IMR-90 (cell line): ENCODE measurements at regions not wholly inside any gene's neighbourhood (a gene's known extent, or its start where the extent isn't known, plus 50 kb on each side); places are given as distances from the start of the nearest gene placed in this dataset.

Source experiments
- ATAC-seq: fragments of 200-7000 bp; cut with Tn5 transposase; 2 replicates; pipeline ENCODE4 v1.9.1; 2020; ENCODE audit warnings: low read depth, mild to moderate bottlenecking, moderate library complexity
- BruUV-seq: library from RNA; stranded (reverse); fragments of 400-500 nt; replicated peaks from 2 replicates; lab custom pipeline; 2021; lab: Mats Ljungman, UMichigan
- CTCF ChIA-PET: fragments of 300-600 bp; formaldehyde crosslinking; extraction: SDS; loops from one replicate; lab custom pipeline; 2021; ENCODE audit warnings: antibody characterized with exemption; lab: Yijun Ruan, JAX
- POLR2A ChIA-PET: fragments of 300-600 bp; sonication (Branson Sonifier 250); formaldehyde crosslinking; loops from one replicate; lab custom pipeline; 2022; ENCODE audit warnings: antibody characterized with exemption; ENCODE audit not compliant: unreplicated experiment; lab: Charles Lee
- DNase-seq: peaks from one replicate; pipeline ENCODE4 v3.0.0; 2013
- H2AFZ ChIP-seq: replicated peaks from 2 replicates; pipeline ENCODE3; 2013; ENCODE audit warnings: low read length, mild to moderate bottlenecking; ENCODE audit not compliant: poor library complexity
- H2AK5ac ChIP-seq: 2 replicates; pipeline ENCODE4 v1.6.1; 2013; ENCODE audit warnings: low read depth, low read length, inconsistent platforms
- H2AK9ac ChIP-seq: replicated peaks from 2 replicates; pipeline ENCODE3; 2013; ENCODE audit warnings: mild to moderate bottlenecking, low read depth, low read length, moderate library complexity; ENCODE audit not compliant: poor library complexity
- H2BK120ac ChIP-seq: 2 replicates; pipeline ENCODE4 v1.6.1; 2013; ENCODE audit warnings: low read depth, low read length, inconsistent platforms
- H2BK15ac ChIP-seq: 3 replicates; pipeline ENCODE4 v1.6.1; 2013; ENCODE audit warnings: low read depth, low read length, inconsistent platforms
- H2BK20ac ChIP-seq: 2 replicates; pipeline ENCODE4 v1.6.1; 2013; ENCODE audit warnings: low read depth, mild to moderate bottlenecking, inconsistent platforms, low read length, moderate library complexity
- H2BK5ac ChIP-seq: 2 replicates; pipeline ENCODE4 v1.6.1; 2013; ENCODE audit warnings: mild to moderate bottlenecking, low read depth, low read length, inconsistent platforms; ENCODE audit not compliant: poor library complexity, severe bottlenecking
- H3K14ac ChIP-seq: replicated peaks from 2 replicates; pipeline ENCODE4 v1.6.1; 2013; ENCODE audit warnings: low read depth, low read length, inconsistent platforms
- H3K18ac ChIP-seq: 2 replicates; pipeline ENCODE4 v1.6.1; 2013; ENCODE audit warnings: low read depth, low read length, control low read depth
- H3K23ac ChIP-seq: 2 replicates; pipeline ENCODE4 v1.6.1; 2013; ENCODE audit warnings: low read depth, low read length, inconsistent platforms
- H3K27ac ChIP-seq: 2 replicates; pipeline ENCODE4 v1.5.1; 2013; ENCODE audit warnings: mild to moderate bottlenecking, control low read depth, low read length; ENCODE audit not compliant: insufficient read depth
- H3K27me3 ChIP-seq: 2 replicates; pipeline ENCODE4 v1.6.1; 2013; ENCODE audit warnings: low read length; ENCODE audit not compliant: control insufficient read depth, insufficient read depth
- H3K36me3 ChIP-seq: 2 replicates; pipeline ENCODE4 v1.6.1; 2013; ENCODE audit warnings: low read length, mixed read lengths; ENCODE audit not compliant: control insufficient read depth, insufficient read depth
- H3K4ac ChIP-seq: 2 replicates; pipeline ENCODE4 v1.6.1; 2013; ENCODE audit warnings: low read depth, low read length, inconsistent platforms
- H3K4me1 ChIP-seq: 2 replicates; pipeline ENCODE4 v1.6.1; 2013; ENCODE audit warnings: low read length, mixed read lengths; ENCODE audit not compliant: control insufficient read depth, insufficient read depth
- H3K4me2 ChIP-seq: 2 replicates; pipeline ENCODE4 v1.6.1; 2013; ENCODE audit warnings: low read depth, mild to moderate bottlenecking, control low read depth, low read length, moderate library complexity
- H3K4me3 ChIP-seq: 2 replicates; pipeline ENCODE4 v1.5.1; 2013; ENCODE audit warnings: low read depth, mild to moderate bottlenecking, control low read depth, low read length, moderate library complexity; ENCODE audit not compliant: insufficient read depth
- H3K56ac ChIP-seq: 2 replicates; pipeline ENCODE4 v1.6.1; 2013; ENCODE audit warnings: low read length, inconsistent platforms; ENCODE audit not compliant: insufficient read depth; ENCODE audit errors: extremely low read depth
- H3K79me1 ChIP-seq, 2 experiments: 2 replicates each; pipeline ENCODE4 v1.6.1; 2013; ENCODE audit warnings: low read length in 2 of 2, inconsistent platforms in 1 of 2, low read depth in 1 of 2
- H3K9ac ChIP-seq: 2 replicates; pipeline ENCODE4 v1.6.1; 2013; ENCODE audit warnings: low read depth, low read length, control low read depth
- H3K9me1 ChIP-seq: 2 replicates; pipeline ENCODE4 v1.6.1; 2013; ENCODE audit warnings: low read length, inconsistent platforms; ENCODE audit not compliant: insufficient read depth
- H3K9me3 ChIP-seq: 2 replicates; pipeline ENCODE4 v1.6.1; 2013; ENCODE audit warnings: low read length; ENCODE audit not compliant: control insufficient read depth, insufficient read depth
- H4K20me1 ChIP-seq: 2 replicates; pipeline ENCODE4 v1.6.1; 2013; ENCODE audit warnings: low read length, inconsistent platforms; ENCODE audit not compliant: insufficient read depth
- H4K5ac ChIP-seq: 2 replicates; pipeline ENCODE4 v1.6.1; 2013; ENCODE audit warnings: mild to moderate bottlenecking, low read depth, low read length, control low read depth
- H4K8ac ChIP-seq, 2 experiments: 2 replicates each; pipeline ENCODE4 v1.6.1; 2013; ENCODE audit warnings: low read depth in 2 of 2, low read length in 2 of 2, control low read depth in 1 of 2, inconsistent platforms in 1 of 2
- H4K91ac ChIP-seq: 2 replicates; pipeline ENCODE4 v1.6.1; 2013; ENCODE audit warnings: low read depth, low read length, inconsistent platforms; ENCODE audit not compliant: insufficient read depth
- BHLHE40 ChIP-seq: fragments of 150-350 bp; IDR thresholded peaks from 2 replicates; pipeline ENCODE4 v1.6.1; 2016; ENCODE audit warnings: mild to moderate bottlenecking, low read depth, low read length
- CEBPB ChIP-seq: IDR thresholded peaks from 2 replicates; pipeline ENCODE4 v1.6.1; 2012; ENCODE audit warnings: low read depth, low read length, improper control_type of control experiment
- CHD1 ChIP-seq: IDR thresholded peaks from 2 replicates; pipeline ENCODE4 v1.6.1; 2012; ENCODE audit warnings: low read depth, low read length, improper control_type of control experiment
- CTCF ChIP-seq: conservative IDR thresholded peaks from 2 replicates; pipeline ENCODE4 v1.5.1; 2012; ENCODE audit warnings: mild to moderate bottlenecking, low read depth, low read length, improper control_type of control experiment
- FOS ChIP-seq: fragments of 150-350 bp; IDR thresholded peaks from 2 replicates; pipeline ENCODE4 v1.6.1; 2016; ENCODE audit warnings: low read depth, low read length
- MAFK ChIP-seq: IDR thresholded peaks from 2 replicates; pipeline ENCODE4 v1.6.1; 2012; ENCODE audit warnings: low read depth, low read length, improper control_type of control experiment
- MAZ ChIP-seq: IDR thresholded peaks from 2 replicates; pipeline ENCODE4 v1.6.1; 2012; ENCODE audit warnings: low read depth, mild to moderate bottlenecking, low read length, improper control_type of control experiment, moderate library complexity, borderline replicate concordance
- MXI1 ChIP-seq: IDR thresholded peaks from 2 replicates; pipeline ENCODE4 v1.6.1; 2012; ENCODE audit warnings: low read depth, mild to moderate bottlenecking, low read length, moderate library complexity, borderline replicate concordance
- NFE2L2 ChIP-seq: fragments of 150-350 bp; IDR thresholded peaks from 2 replicates; pipeline ENCODE4 v1.6.1; 2016; ENCODE audit warnings: low read depth, mild to moderate bottlenecking, low read length
- POLR2A ChIP-seq: IDR thresholded peaks from 2 replicates; pipeline ENCODE4 v1.6.1; 2012; ENCODE audit warnings: mild to moderate bottlenecking, low read depth, low read length
- RAD21 ChIP-seq: IDR thresholded peaks from 2 replicates; pipeline ENCODE4 v1.6.1; 2012; ENCODE audit warnings: low read length, improper control_type of control experiment
- RCOR1 ChIP-seq: IDR thresholded peaks from 2 replicates; pipeline ENCODE4 v1.6.1; 2012; ENCODE audit warnings: mild to moderate bottlenecking, low read length, improper control_type of control experiment; ENCODE audit not compliant: insufficient replicate concordance
- RFX5 ChIP-seq: IDR thresholded peaks from 2 replicates; pipeline ENCODE4 v1.8.0; 2012; ENCODE audit warnings: low read depth, mild to moderate bottlenecking, low read length, moderate library complexity
- SMC3 ChIP-seq: fragments of 150-350 bp; IDR thresholded peaks from 2 replicates; pipeline ENCODE4 v1.6.1; 2016; ENCODE audit warnings: low read depth, mild to moderate bottlenecking, antibody characterized with exemption, low read length, moderate library complexity
- USF2 ChIP-seq: fragments of 150-350 bp; IDR thresholded peaks from 2 replicates; pipeline ENCODE4 v1.6.1; 2017; ENCODE audit warnings: mild to moderate bottlenecking, antibody characterized with exemption, low read length, low read depth
- WGBS, 2 experiments: methylation state at CpG; one replicate each; pipeline versions ENCODE4 v1.1.5 to v1.1.7; 2013; ENCODE audit warnings: missing lambda C conversion rate in 2 of 2; ENCODE audit not compliant: insufficient read length in 1 of 2; ENCODE audit errors: extremely low coverage in 2 of 2; 5-methylcytosine and 5-hydroxymethylcytosine counted together
- dilution Hi-C: fragments of 300-500 bp; cut with HindIII; formaldehyde crosslinking; loops from one replicate; pipeline ENCODE4 v1.14.3; 2018; ENCODE audit warnings: low sequenced_read_pairs; ENCODE audit not compliant: unreplicated experiment
- in situ Hi-C: fragments of 300-500 bp; cut with MboI; formaldehyde crosslinking; loops from 3 replicates; pipeline ENCODE4 v1.14.3; 2019; ENCODE audit warnings: low sequenced_read_pairs, inconsistent platforms, mixed read lengths
- intact Hi-C: fragments of 100-400 bp; cut with micrococcal nuclease; formaldehyde crosslinking; loops from 2 replicates; pipeline ENCODE4 v1.10.0; 2022
- TF ChIP-seq, protein P1 (sequence below): fragments of 150-350 bp; IDR thresholded peaks from 2 replicates; pipeline ENCODE4 v1.6.1; 2016; ENCODE audit warnings: low read depth, mild to moderate bottlenecking, low read length, moderate library complexity, borderline replicate concordance

DNA sequence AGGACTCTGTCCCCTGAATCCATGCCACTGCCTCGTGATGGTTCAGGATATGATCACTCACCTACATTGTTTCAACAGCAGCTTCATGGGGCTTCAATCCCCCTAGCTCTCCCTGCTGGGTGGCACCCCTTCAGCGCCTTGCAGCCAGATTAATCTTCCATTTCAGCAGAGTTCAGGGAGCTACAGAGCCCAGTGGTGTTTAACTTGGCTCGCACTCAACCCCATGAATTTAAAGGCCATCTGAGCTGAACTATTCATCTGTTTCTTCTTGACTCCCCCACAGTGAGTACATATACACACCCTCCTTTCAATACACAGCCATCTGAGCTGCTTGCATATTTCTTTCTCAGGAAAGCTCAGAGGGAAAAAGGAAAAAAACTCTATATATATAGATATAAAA is 202.8 kb upstream of the C16orf82 start:
- Histone ChIP-seq H3K79me1 (no peaks in the 10 kb centered on the region), H3K4me2 (no peak overlapping the region), H3K18ac (no peak overlapping the region), H3K4ac (no peak overlapping the region), H3K23ac (no peak overlapping the region), H2BK20ac (no peak overlapping the region), H3K9me3 (no peaks in the 10 kb centered on the region), H3K9ac (no peak overlapping the region), H3K4me3 (no peak overlapping the region), H4K8ac (no peak overlapping the region), H2AK9ac (no peak overlapping the region), H4K5ac (no peak overlapping the region), H3K27ac (no peak overlapping the region), H2BK15ac (no peak overlapping the region), H3K27me3 (no peaks in the 10 kb centered on the region), H2AFZ (no peak overlapping the region), H2BK5ac (no peak overlapping the region), H2AK5ac (no peak overlapping the region), H2BK120ac (no peak overlapping the region), H4K20me1 (no peaks in the 10 kb centered on the region), H3K4me1 (no peaks in the 10 kb centered on the region), H3K36me3 (no peaks in the 10 kb centered on the region), H3K14ac (no peak overlapping the region), H3K56ac (no peak overlapping the region), H3K9me1 (no peaks in the 10 kb centered on the region), H4K91ac (no peak overlapping the region)
- dilution Hi-C loops (no loop called here), intact Hi-C loops (no loop called here), in situ Hi-C loops (no loop called here)
- DNase-seq, result no peak
- BruUV-seq, result no TSS peak
- 0% methylated on average over 2 of the region's 3 CpGs; no CpG with 5 or more reads in 1 of the 2 experiments for WGBS, 2 experiments
- no peak for TF ChIP-seq CHD1
- no peak for TF ChIP-seq NFE2L2
- TF ChIP-seq MXI1, result no peak
- TF ChIP-seq CTCF, result no peak
- no peak for TF ChIP-seq SMC3
- TF ChIP-seq RAD21, result no peak
- no peak for TF ChIP-seq RFX5
- no peak for TF ChIP-seq MAZ
- TF ChIP-seq RCOR1, result no peak
- no peak for TF ChIP-seq POLR2A
- no peak for TF ChIP-seq FOS
- TF ChIP-seq USF2, result no peak
- TF ChIP-seq CEBPB, result no peak
- TF ChIP-seq BHLHE40, result no peak
- TF ChIP-seq, protein P1, sequence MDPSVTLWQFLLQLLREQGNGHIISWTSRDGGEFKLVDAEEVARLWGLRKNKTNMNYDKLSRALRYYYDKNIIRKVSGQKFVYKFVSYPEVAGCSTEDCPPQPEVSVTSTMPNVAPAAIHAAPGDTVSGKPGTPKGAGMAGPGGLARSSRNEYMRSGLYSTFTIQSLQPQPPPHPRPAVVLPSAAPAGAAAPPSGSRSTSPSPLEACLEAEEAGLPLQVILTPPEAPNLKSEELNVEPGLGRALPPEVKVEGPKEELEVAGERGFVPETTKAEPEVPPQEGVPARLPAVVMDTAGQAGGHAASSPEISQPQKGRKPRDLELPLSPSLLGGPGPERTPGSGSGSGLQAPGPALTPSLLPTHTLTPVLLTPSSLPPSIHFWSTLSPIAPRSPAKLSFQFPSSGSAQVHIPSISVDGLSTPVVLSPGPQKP, result no peak
- no peak for TF ChIP-seq MAFK
- POLR2A ChIA-PET, result no interaction called here
- no peak for ATAC-seq
- CTCF ChIA-PET, result no interaction called here
